T-cell (primary cell): ENCODE measurements at regions not wholly inside any gene's neighbourhood (a gene's known extent, or its start where the extent isn't known, plus 50 kb on each side); places are given as distances from the start of the nearest gene placed in this dataset.

Experiments used
- ATAC-seq, 4 experiments: fragments of 200-7000 bp in 3 of 4; fragments of 150-1000 bp in 1 of 4; cut with Tn5 transposase; replicated peaks in 1 of 4; 1 replicate in 3 of 4; 2 replicates in 1 of 4; pipeline ENCODE4 v1.10.0; 2021; ENCODE audit warnings: moderate library complexity in 3 of 4, mild to moderate bottlenecking in 2 of 4, moderate number of reproducible peaks in 1 of 4
- CTCF ChIA-PET, 2 donors: fragments of 300-600 bp; sonication (Branson Sonifier 250); formaldehyde crosslinking; loops; one replicate each; lab custom pipeline; 2022; ENCODE audit warnings: antibody characterized with exemption in 2 of 2; lab: Charles Lee
- POLR2A ChIA-PET, 2 donors: fragments of 300-600 bp; sonication (Branson Sonifier 250); formaldehyde crosslinking; loops; one replicate each; lab custom pipeline; 2022; ENCODE audit warnings: antibody characterized with exemption in 2 of 2; lab: Charles Lee
- DNase-seq, 35 experiments: peaks; one replicate each; pipeline versions ENCODE4 v3.0.0 to v3.0.0-alpha.2; 2013 to 2023
- H3K27ac ChIP-seq: one replicate; pipeline ENCODE4 v1.5.1; 2013; ENCODE audit warnings: low read length
- H3K27me3 ChIP-seq, 2 experiments: replicated peaks in 1 of 2; 1 replicate in 1 of 2; 2 replicates in 1 of 2; pipeline versions ENCODE4 v1.6.1 to v1.7.0; 2013; ENCODE audit warnings: low read length in 1 of 2, mixed read lengths in 1 of 2; ENCODE audit not compliant: control insufficient read depth in 2 of 2, insufficient read depth in 2 of 2; ENCODE audit errors: extremely low read depth in 1 of 2
- H3K36me3 ChIP-seq, 2 donors: 1 replicate in 1 of 2; 2 replicates in 1 of 2; pipeline versions ENCODE4 v1.6.1 to v1.7.0; 2013; ENCODE audit warnings: low read length in 1 of 2; ENCODE audit not compliant: control insufficient read depth in 2 of 2, insufficient read depth in 1 of 2; ENCODE audit errors: extremely low read depth in 1 of 2
- H3K4me1 ChIP-seq, 2 experiments: 1 replicate in 1 of 2; 2 replicates in 1 of 2; pipeline versions ENCODE4 v1.6.1 to v1.7.0; 2013; ENCODE audit warnings: low read length in 2 of 2, mixed read lengths in 1 of 2; ENCODE audit not compliant: insufficient read depth in 2 of 2, control insufficient read depth in 1 of 2; ENCODE audit errors: extremely low read depth in 1 of 2
- H3K4me3 ChIP-seq, 2 donors: 1 replicate in 1 of 2; 2 replicates in 1 of 2; pipeline versions ENCODE4 v1.5.1 to v1.7.0; 2013; ENCODE audit warnings: mild to moderate bottlenecking in 2 of 2, low read length in 1 of 2, moderate library complexity in 1 of 2; ENCODE audit not compliant: control insufficient read depth in 1 of 2; ENCODE audit errors: extremely low read depth in 1 of 2
- H3K9me3 ChIP-seq: 2 replicates; pipeline ENCODE4 v1.7.0; 2013
- H3K27ac Mint-ChIP-seq, 2 donors: one replicate each; pipeline ENCODE4 v1.8.0; 2020 to 2021; ENCODE audit warnings: mild to moderate bottlenecking in 2 of 2, mixed read lengths in 2 of 2
- H3K27me3 Mint-ChIP-seq, 2 donors: one replicate each; pipeline ENCODE4 v1.8.0; 2021 to 2022; ENCODE audit warnings: mixed read lengths in 2 of 2
- H3K36me3 Mint-ChIP-seq: one replicate; pipeline ENCODE4 v1.8.0; 2021; ENCODE audit warnings: mixed read lengths
- H3K4me1 Mint-ChIP-seq, 3 donors: one replicate each; pipeline ENCODE4 v1.8.0; 2020 to 2022; ENCODE audit warnings: mixed read lengths in 3 of 3, mild to moderate bottlenecking in 1 of 3
- H3K4me3 Mint-ChIP-seq, 3 donors: one replicate each; pipeline ENCODE4 v1.8.0; 2020 to 2022; ENCODE audit warnings: mild to moderate bottlenecking in 3 of 3, mixed read lengths in 3 of 3, moderate library complexity in 3 of 3
- H3K9me3 Mint-ChIP-seq, 3 donors: one replicate each; pipeline ENCODE4 v1.8.0; 2020 to 2022; ENCODE audit warnings: mixed read lengths in 3 of 3
- WGBS: methylation state at CpG from one replicate; pipeline ENCODE4 v1.1.5; 2013; ENCODE audit warnings: missing lambda C conversion rate; ENCODE audit not compliant: insufficient coverage; 5-methylcytosine and 5-hydroxymethylcytosine counted together

GRCh38 chr2:238568455-238569440 lies 142.0 kb downstream of the ASB1 start:
- DNase-seq (no peak), ATAC-seq (no peak)
- Histone ChIP-seq H3K9me3 (no peaks in the 10 kb centered on the region), H3K27me3 (peaks cover 0 to 23% of the 10 kb centered on the region in 2 experiments), H3K4me1 (no peaks in the 10 kb centered on the region), H3K27ac (no peak overlapping the region), H3K36me3 (no peaks in the 10 kb centered on the region), H3K4me3 (no peak overlapping the region)
- H3K27me3 Mint-ChIP-seq: peaks cover 2 to 3% of the 10 kb centered on the region in 2 donors
- no peak overlapping the region for H3K27ac Mint-ChIP-seq
- POLR2A ChIA-PET: interaction anchor here in 1 of 2 donors (0.5 kb wide), 1 partner anchor 1399 kb away, joined by 4 read pairs; no protein-coding TSS in a partner anchor
- no peaks in the 10 kb centered on the region for H3K9me3 Mint-ChIP-seq
- WGBS: 84% methylated on average over 13 of the region's 27 CpGs
- H3K4me3 Mint-ChIP-seq: no peak overlapping the region
- no peaks in the 10 kb centered on the region for H3K36me3 Mint-ChIP-seq
- no peaks in the 10 kb centered on the region for H3K4me1 Mint-ChIP-seq
- CTCF ChIA-PET: no interaction called here

DNA sequence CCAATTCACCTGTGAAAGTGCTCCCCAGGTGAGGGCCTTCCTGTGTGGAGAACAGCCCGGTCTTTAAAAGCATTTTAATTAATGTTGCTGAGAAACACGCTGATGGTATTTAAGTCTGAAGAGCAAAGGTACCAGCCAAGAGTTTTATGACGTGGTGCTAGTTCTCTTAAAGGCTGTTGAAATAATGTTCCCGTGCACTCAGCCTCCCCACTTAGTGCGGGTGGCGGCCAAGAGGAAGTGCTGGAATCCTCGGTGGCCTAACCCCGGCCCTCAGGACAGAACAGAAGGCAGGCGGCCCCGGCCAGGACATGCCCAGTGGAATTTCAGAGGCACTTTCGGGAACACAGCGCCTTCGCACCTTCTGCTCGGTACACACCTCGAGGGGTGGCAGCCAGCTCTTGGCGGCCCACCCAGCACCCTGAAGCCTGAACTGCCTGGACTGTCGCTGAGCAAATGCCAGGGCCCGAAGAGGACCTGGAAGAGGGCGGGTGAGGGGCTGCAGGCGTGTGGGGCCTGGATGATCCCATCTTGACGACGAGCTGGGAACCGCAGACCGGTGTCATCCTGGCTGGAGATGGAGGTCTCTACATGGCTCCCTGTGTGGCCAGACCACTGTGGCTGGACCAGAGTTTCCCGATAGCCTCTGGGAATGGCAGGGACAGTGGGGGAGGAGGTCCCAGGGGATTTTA lies 142.9 kb downstream of the ASB1 start:
- Histone ChIP-seq H3K27ac (no peak overlapping the region), H3K4me3 (no peak overlapping the region), H3K9me3 (no peaks in the 10 kb centered on the region), H3K27me3 (peaks cover 0 to 22% of the 10 kb centered on the region in 2 experiments), H3K36me3 (no peaks in the 10 kb centered on the region), H3K4me1 (no peaks in the 10 kb centered on the region)
- Mint-ChIP-seq H3K4me1 (no peaks in the 10 kb centered on the region), H3K9me3 (no peaks in the 10 kb centered on the region), H3K27me3 (peaks cover 2 to 3% of the 10 kb centered on the region in 2 donors), H3K36me3 (no peaks in the 10 kb centered on the region), H3K4me3 (no peak overlapping the region), H3K27ac (no peak overlapping the region)
- POLR2A ChIA-PET: no interaction called here
- no peak for DNase-seq
- whole genome bisulfite sequencing: 87% methylated on average over 25 of the region's 25 CpGs
- CTCF ChIA-PET: no interaction called here
- ATAC-seq: no peak

DNA sequence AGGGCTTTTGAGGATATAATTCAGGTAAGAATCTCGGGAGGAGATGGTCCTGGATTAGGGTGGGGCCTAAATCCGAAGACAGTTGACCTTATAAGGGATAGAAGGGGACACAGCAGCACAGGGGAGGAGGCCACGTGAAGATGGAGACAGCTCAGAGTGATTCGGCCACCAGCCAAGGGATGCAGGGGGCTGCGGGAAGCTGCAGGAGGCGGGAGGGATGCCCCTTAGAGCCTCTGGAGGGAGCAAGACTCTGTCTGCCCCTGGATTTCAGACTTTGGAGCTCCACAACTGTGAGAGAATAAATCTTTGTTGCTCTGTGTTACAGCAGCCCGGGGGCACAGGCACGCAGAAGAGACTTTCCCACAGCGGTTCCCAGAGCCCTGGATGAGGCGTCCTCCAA lies 143.7 kb downstream of the ASB1 start:
- peaks cover 2 to 7% of the 10 kb centered on the region in 2 donors for H3K27me3 Mint-ChIP-seq

GRCh38 chr2:238570926-238571325 lies 144.2 kb downstream of the ASB1 start:
- H3K9me3 Mint-ChIP-seq: no peaks in the 10 kb centered on the region
- no peak for DNase-seq
- no peaks in the 10 kb centered on the region for H3K4me1 ChIP-seq
- peaks cover 0 to 23% of the 10 kb centered on the region in 2 experiments for H3K27me3 ChIP-seq
- 81% methylated on average over 9 of the region's 17 CpGs for WGBS
- no peaks in the 10 kb centered on the region for H3K4me1 Mint-ChIP-seq
- H3K4me3 Mint-ChIP-seq: no peak overlapping the region
- POLR2A ChIA-PET: no interaction called here
- ATAC-seq: no peak
- CTCF ChIA-PET: no interaction called here
- H3K36me3 ChIP-seq: no peaks in the 10 kb centered on the region
- H3K27ac ChIP-seq: no peak overlapping the region
- no peak overlapping the region for H3K27ac Mint-ChIP-seq
- peaks cover 2 to 7% of the 10 kb centered on the region in 2 donors for H3K27me3 Mint-ChIP-seq
- no peaks in the 10 kb centered on the region for H3K9me3 ChIP-seq
- no peak overlapping the region for H3K4me3 ChIP-seq
- H3K36me3 Mint-ChIP-seq: no peaks in the 10 kb centered on the region

More for the DNA sequence above, 143.7 kb downstream of the ASB1 start:
- DNase-seq (no peak), ATAC-seq (peak in 1 of 4 experiments; percentile 29)
- no peaks in the 10 kb centered on the region for H3K9me3 Mint-ChIP-seq
- no peak overlapping the region for H3K27ac Mint-ChIP-seq
- 71% methylated on average over 10 of the region's 10 CpGs for whole genome bisulfite sequencing
- H3K36me3 Mint-ChIP-seq: no peaks in the 10 kb centered on the region
- Histone ChIP-seq H3K27ac (no peak overlapping the region), H3K9me3 (no peaks in the 10 kb centered on the region), H3K4me1 (no peaks in the 10 kb centered on the region), H3K36me3 (no peaks in the 10 kb centered on the region), H3K27me3 (peaks cover 0 to 24% of the 10 kb centered on the region in 2 experiments), H3K4me3 (no peak overlapping the region)
- H3K4me1 Mint-ChIP-seq: no peaks in the 10 kb centered on the region
- CTCF ChIA-PET: no interaction called here
- H3K4me3 Mint-ChIP-seq: no peak overlapping the region
- POLR2A ChIA-PET: no interaction called here

DNA sequence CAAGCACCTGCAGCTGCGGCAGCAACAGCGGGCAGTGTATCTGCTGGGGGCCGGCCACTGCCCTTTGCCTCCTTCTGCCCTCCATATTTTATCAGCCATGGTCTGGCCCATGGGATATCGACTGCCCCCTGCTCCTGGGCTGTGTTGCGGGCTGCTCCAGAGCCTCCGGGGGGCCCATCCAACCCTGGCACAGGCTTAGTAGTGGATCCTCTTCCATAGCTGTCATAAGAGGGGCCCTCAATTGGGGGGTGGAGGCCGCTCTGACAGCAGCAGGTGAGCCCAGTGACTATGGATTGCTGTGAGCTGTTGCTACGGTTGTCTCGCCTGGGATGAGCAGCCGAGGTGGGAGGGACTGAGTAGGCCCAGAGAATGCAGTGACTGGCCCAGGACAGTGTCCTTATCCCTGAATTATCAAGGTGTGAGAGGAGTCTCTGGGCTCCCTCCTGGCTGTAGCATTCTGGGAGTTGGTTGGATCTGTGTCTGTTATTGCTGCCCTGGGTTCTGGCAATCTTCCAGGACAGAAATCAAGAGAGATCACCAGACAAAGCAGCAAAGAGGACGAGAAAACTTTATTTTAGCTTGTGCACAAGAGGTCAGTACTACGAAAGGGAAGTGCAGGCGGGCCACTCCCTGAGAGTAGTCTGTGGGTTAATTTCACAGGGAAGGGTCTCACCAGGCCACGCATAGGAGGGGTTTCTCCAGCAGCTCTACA lies 145.1 kb downstream of the ASB1 start:
- H3K9me3 Mint-ChIP-seq: no peaks in the 10 kb centered on the region
- Histone ChIP-seq H3K4me1 (no peaks in the 10 kb centered on the region), H3K4me3 (no peak overlapping the region), H3K27me3 (peaks cover 0 to 20% of the 10 kb centered on the region in 2 experiments), H3K27ac (no peak overlapping the region), H3K36me3 (no peaks in the 10 kb centered on the region), H3K9me3 (no peaks in the 10 kb centered on the region)
- CTCF ChIA-PET: no interaction called here
- WGBS: 82% methylated on average over 11 of the region's 14 CpGs
- H3K4me1 Mint-ChIP-seq: no peaks in the 10 kb centered on the region
- ATAC-seq: no peak
- H3K27me3 Mint-ChIP-seq: peaks cover 2 to 7% of the 10 kb centered on the region in 2 donors
- POLR2A ChIA-PET: no interaction called here
- no peaks in the 10 kb centered on the region for H3K36me3 Mint-ChIP-seq
- DNase-seq: no peak
- no peak overlapping the region for H3K4me3 Mint-ChIP-seq
- no peak overlapping the region for H3K27ac Mint-ChIP-seq
